ENCODE measurements at regions not wholly inside any gene's neighbourhood (a gene's known extent, or its start where the extent isn't known, plus 50 kb on each side); places are given as distances from the start of the nearest gene placed in this dataset.

- Histone ChIP-seq H3K27ac (no peak overlapping the region), H3K36me3 (no peaks in the 10 kb centered on the region), H3K4me1 (peaks cover 13 to 17% of the 10 kb centered on the region in 2 donors), H3K9me3 (no peaks in the 10 kb centered on the region), H3K27me3 (no peaks in the 10 kb centered on the region), H3K4me3 (no peak overlapping the region)
- no peak for TF ChIP-seq CTCF (IDR thresholded peaks at IDR 0.05 in 4 of 5, conservative IDR thresholded peaks at IDR 0.05 in 1 of 5)
- no peak for TF ChIP-seq POLR2A (IDR thresholded peaks at IDR 0.05)
- in situ Hi-C loops (cut with MboI; ENCODE audit: low sequenced_read_pairs in 4 of 4) = loop anchor here in 1 of 4 donors (25.0 kb wide), 1 partner anchor 106 kb away; no protein-coding TSS in a partner anchor
- ATAC-seq = no peak
- intact Hi-C loops (cut with DNase I; ENCODE audit: low total_unique reads) = no loop called here
- no peak for DNase-seq
Observed at GRCh38 chr17:52756746-52757145, 598.2 kb upstream of the CA10 start.

GRCh38 chr17:52754838-52755237 is 596.3 kb upstream of the CA10 start:
- Histone ChIP-seq H3K9me3 (no peaks in the 10 kb centered on the region), H3K4me3 (no peak overlapping the region), H3K36me3 (no peaks in the 10 kb centered on the region), H3K27me3 (no peaks in the 10 kb centered on the region), H3K4me1 (peaks cover 13 to 17% of the 10 kb centered on the region in 2 donors), H3K27ac (no peak overlapping the region)
- intact Hi-C loops (cut with DNase I; ENCODE audit: low total_unique reads) (no loop called here), in situ Hi-C loops (cut with MboI; ENCODE audit: low sequenced_read_pairs in 4 of 4) (loop anchor here in 1 of 4 donors (25.0 kb wide), 1 partner anchor 107 kb away; no protein-coding TSS in a partner anchor)
- TF ChIP-seq POLR2A (IDR thresholded peaks at IDR 0.05) (no peak), CTCF (IDR thresholded peaks at IDR 0.05 in 4 of 5, conservative IDR thresholded peaks at IDR 0.05 in 1 of 5) (no peak)
- no peak for ATAC-seq
- no peak for DNase-seq

GRCh38 chr17:52751051-52751450 is 592.5 kb upstream of the CA10 start:
- ATAC-seq (no peak), DNase-seq (no peak)
- no peak overlapping the region for H3K4me3 ChIP-seq
- TF ChIP-seq CTCF (IDR thresholded peaks at IDR 0.05 in 4 of 5, conservative IDR thresholded peaks at IDR 0.05 in 1 of 5) (no peak), POLR2A (IDR thresholded peaks at IDR 0.05) (no peak)
- H3K27ac ChIP-seq = no peak overlapping the region
- in situ Hi-C loops (cut with MboI; ENCODE audit: low sequenced_read_pairs in 4 of 4) (loop anchor here in 1 of 4 donors (25.0 kb wide), 1 partner anchor 111 kb away; no protein-coding TSS in a partner anchor), intact Hi-C loops (cut with DNase I; ENCODE audit: low total_unique reads) (no loop called here)
- no peaks in the 10 kb centered on the region for H3K36me3 ChIP-seq
- no peaks in the 10 kb centered on the region for H3K4me1 ChIP-seq
- no peaks in the 10 kb centered on the region for H3K27me3 ChIP-seq
- H3K9me3 ChIP-seq = no peaks in the 10 kb centered on the region

GRCh38 chr17:52744179-52744578 is 585.7 kb upstream of the CA10 start:
- TF ChIP-seq CTCF (IDR thresholded peaks at IDR 0.05 in 4 of 5, conservative IDR thresholded peaks at IDR 0.05 in 1 of 5) = no peak
- no peak for TF ChIP-seq POLR2A (IDR thresholded peaks at IDR 0.05)
- no peaks in the 10 kb centered on the region for H3K4me1 ChIP-seq
- intact Hi-C loops (cut with DNase I; ENCODE audit: low total_unique reads) (no loop called here), in situ Hi-C loops (cut with MboI; ENCODE audit: low sequenced_read_pairs in 4 of 4) (no loop called here)
- no peaks in the 10 kb centered on the region for H3K36me3 ChIP-seq
- ATAC-seq (no peak), DNase-seq (no peak)
- H3K4me3 ChIP-seq = no peak overlapping the region
- no peak overlapping the region for H3K27ac ChIP-seq
- H3K27me3 ChIP-seq = no peaks in the 10 kb centered on the region
- no peaks in the 10 kb centered on the region for H3K9me3 ChIP-seq

- DNase-seq (no peak), ATAC-seq (no peak)
- no peak overlapping the region for H3K4me3 ChIP-seq
- no peaks in the 10 kb centered on the region for H3K27me3 ChIP-seq
- no peak overlapping the region for H3K27ac ChIP-seq
- TF ChIP-seq POLR2A (IDR thresholded peaks at IDR 0.05) (no peak), CTCF (IDR thresholded peaks at IDR 0.05 in 4 of 5, conservative IDR thresholded peaks at IDR 0.05 in 1 of 5) (no peak)
- intact Hi-C loops (cut with DNase I; ENCODE audit: low total_unique reads) (no loop called here), in situ Hi-C loops (cut with MboI; ENCODE audit: low sequenced_read_pairs in 4 of 4) (no loop called here)
- no peaks in the 10 kb centered on the region for H3K36me3 ChIP-seq
- peaks cover 0 to 11% of the 10 kb centered on the region in 2 donors for H3K4me1 ChIP-seq
- no peaks in the 10 kb centered on the region for H3K9me3 ChIP-seq
Observed at GRCh38 chr17:52740006-52740405, 581.5 kb upstream of the CA10 start.
